ENCODE measurements at regions not wholly inside any gene's neighbourhood (a gene's known extent, or its start where the extent isn't known, plus 50 kb on each side); places are given as distances from the start of the nearest gene placed in this dataset.
A peak's percentile ranks its signal among the peaks of the same experiment; 100 is the strongest.

GRCh38 chrX:139207655-139208054, 322.9 kb upstream of the F9 start:
- no peak for TF ChIP-seq CTCF (conservative IDR thresholded peaks at IDR 0.05; ENCODE audit: control insufficient read depth, insufficient read depth, low read depth, low read length)
- no peak overlapping the region for H3K4me3 ChIP-seq (ENCODE audit: control insufficient read depth, low read depth, low read length)
- no peak for DNase-seq (ENCODE audit: low read depth)

GRCh38 chrX:139206914-139207313, 323.6 kb upstream of the F9 start:
- TF ChIP-seq CTCF (conservative IDR thresholded peaks at IDR 0.05; ENCODE audit: control insufficient read depth, insufficient read depth, low read depth, low read length): no peak
- no peak overlapping the region for H3K4me3 ChIP-seq (ENCODE audit: control insufficient read depth, low read depth, low read length)
- no peak for DNase-seq (ENCODE audit: low read depth)

GRCh38 chrX:139204898-139205667, 325.5 kb upstream of the F9 start:
- no peak for TF ChIP-seq CTCF (conservative IDR thresholded peaks at IDR 0.05; ENCODE audit: control insufficient read depth, insufficient read depth, low read depth, low read length)
- no peak for DNase-seq (ENCODE audit: low read depth)
- peak overlapping the region; percentile 18 for H3K4me3 ChIP-seq (ENCODE audit: control insufficient read depth, low read depth, low read length)

- no peak for DNase-seq (ENCODE audit: low read depth)
- peak overlapping the region; percentile 18 for H3K4me3 ChIP-seq (ENCODE audit: control insufficient read depth, low read depth, low read length)
- no peak for TF ChIP-seq CTCF (conservative IDR thresholded peaks at IDR 0.05; ENCODE audit: control insufficient read depth, insufficient read depth, low read depth, low read length)
Observed at GRCh38 chrX:139204571-139204897, 326.0 kb upstream of the F9 start.

- peak overlapping the region; percentile 24 for H3K4me3 ChIP-seq (ENCODE audit: control insufficient read depth, low read depth, low read length)
- peak; percentile 13 for DNase-seq (ENCODE audit: low read depth)
- TF ChIP-seq CTCF (conservative IDR thresholded peaks at IDR 0.05; ENCODE audit: control insufficient read depth, insufficient read depth, low read depth, low read length): no peak
Observed at GRCh38 chrX:139203651-139204570, 326.6 kb upstream of the F9 start.

- DNase-seq (ENCODE audit: low read depth): no peak
- no peak for TF ChIP-seq CTCF (conservative IDR thresholded peaks at IDR 0.05; ENCODE audit: control insufficient read depth, insufficient read depth, low read depth, low read length)
- no peak overlapping the region for H3K4me3 ChIP-seq (ENCODE audit: control insufficient read depth, low read depth, low read length)
Observed at GRCh38 chrX:139202742-139203420, 327.7 kb upstream of the F9 start.

All from fibroblast of mammary gland (primary cell).